Fibroblast of lung (primary cell): ENCODE measurements at regions not wholly inside any gene's neighbourhood (a gene's known extent, or its start where the extent isn't known, plus 50 kb on each side); places are given as distances from the start of the nearest gene placed in this dataset.

Experiments used
- EZH2 ChIP-seq: IDR thresholded peaks from 2 replicates; pipeline ENCODE4 v1.5.1; 2012; ENCODE audit warnings: low read length, control low read depth, mild to moderate bottlenecking; ENCODE audit errors: missing control alignments
- TF ChIP-seq, protein P1 (sequence below), 2 donors: IDR thresholded peaks in 1 of 2; conservative IDR thresholded peaks in 1 of 2; 1 replicate in 1 of 2; 2 replicates in 1 of 2; pipeline ENCODE4 v1.5.1; 2011 to 2012; ENCODE audit warnings: low read length in 2 of 2, control low read depth in 1 of 2, inconsistent platforms in 1 of 2, low read depth in 1 of 2, mild to moderate bottlenecking in 1 of 2

DNA sequence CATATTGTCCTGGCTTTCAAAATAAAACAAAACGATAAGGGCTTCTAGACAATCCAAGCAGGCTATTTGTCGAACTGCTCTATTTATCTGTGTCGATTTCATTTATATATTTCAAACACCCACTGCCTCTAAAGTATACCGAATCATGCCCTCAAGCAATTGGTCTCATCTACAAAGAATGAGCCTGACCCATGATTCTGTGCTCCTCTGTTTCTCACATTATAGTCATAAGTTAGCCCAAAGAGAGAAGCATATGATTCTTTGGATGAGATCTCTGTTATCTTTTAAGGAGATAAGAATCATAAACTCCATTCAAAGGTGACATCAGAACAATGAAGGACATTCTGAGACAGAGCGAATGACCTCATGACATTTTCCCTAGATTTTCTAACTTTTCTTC, 191.1 kb downstream of the MAP2K6 start:
- TF ChIP-seq, protein P1, sequence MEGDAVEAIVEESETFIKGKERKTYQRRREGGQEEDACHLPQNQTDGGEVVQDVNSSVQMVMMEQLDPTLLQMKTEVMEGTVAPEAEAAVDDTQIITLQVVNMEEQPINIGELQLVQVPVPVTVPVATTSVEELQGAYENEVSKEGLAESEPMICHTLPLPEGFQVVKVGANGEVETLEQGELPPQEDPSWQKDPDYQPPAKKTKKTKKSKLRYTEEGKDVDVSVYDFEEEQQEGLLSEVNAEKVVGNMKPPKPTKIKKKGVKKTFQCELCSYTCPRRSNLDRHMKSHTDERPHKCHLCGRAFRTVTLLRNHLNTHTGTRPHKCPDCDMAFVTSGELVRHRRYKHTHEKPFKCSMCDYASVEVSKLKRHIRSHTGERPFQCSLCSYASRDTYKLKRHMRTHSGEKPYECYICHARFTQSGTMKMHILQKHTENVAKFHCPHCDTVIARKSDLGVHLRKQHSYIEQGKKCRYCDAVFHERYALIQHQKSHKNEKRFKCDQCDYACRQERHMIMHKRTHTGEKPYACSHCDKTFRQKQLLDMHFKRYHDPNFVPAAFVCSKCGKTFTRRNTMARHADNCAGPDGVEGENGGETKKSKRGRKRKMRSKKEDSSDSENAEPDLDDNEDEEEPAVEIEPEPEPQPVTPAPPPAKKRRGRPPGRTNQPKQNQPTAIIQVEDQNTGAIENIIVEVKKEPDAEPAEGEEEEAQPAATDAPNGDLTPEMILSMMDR (conservative IDR thresholded peaks at IDR 0.05 in 1 of 2, IDR thresholded peaks at IDR 0.05 in 1 of 2; ENCODE audit: low read depth in 1 of 2, low read length in 2 of 2) = no peak
- no peak for TF ChIP-seq EZH2
